ENCODE measurements at regions not wholly inside any gene's neighbourhood (a gene's known extent, or its start where the extent isn't known, plus 50 kb on each side); places are given as distances from the start of the nearest gene placed in this dataset.
"Not testable (repeated sequence)": the region's sequence is repeated elsewhere in the genome, so short reads cannot be mapped to it uniquely, and the experiment has no call there.

DNA sequence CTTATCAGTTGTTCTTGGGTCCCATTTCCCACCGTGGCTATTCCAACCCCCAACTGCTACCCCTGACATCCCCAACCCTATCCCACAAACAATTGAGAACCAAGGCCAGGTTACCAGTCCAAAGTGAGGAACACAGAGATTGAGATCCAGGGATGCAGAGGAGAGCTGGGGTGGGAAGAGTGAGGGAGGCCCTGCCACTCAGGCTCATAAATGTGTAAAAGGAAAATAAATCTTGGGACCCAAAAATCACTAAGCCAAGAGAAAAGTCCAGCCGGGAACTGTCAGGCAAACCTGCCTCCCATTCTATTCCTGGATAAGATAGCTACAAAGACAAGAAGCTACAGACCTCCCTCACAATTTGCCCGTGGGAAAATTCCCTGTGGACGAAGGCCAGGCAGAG, 101.1 kb upstream of the DLG1 start:
- Histone ChIP-seq H3K36me3 (ENCODE audit: control insufficient read depth, insufficient read depth, low read length) (no peaks in the 10 kb centered on the region), H3K4me3 (ENCODE audit: low read depth, low read length) (no peak overlapping the region), H3K27me3 (ENCODE audit: control insufficient read depth, insufficient read depth, low read length) (no peaks in the 10 kb centered on the region)
- TF ChIP-seq, protein P1, sequence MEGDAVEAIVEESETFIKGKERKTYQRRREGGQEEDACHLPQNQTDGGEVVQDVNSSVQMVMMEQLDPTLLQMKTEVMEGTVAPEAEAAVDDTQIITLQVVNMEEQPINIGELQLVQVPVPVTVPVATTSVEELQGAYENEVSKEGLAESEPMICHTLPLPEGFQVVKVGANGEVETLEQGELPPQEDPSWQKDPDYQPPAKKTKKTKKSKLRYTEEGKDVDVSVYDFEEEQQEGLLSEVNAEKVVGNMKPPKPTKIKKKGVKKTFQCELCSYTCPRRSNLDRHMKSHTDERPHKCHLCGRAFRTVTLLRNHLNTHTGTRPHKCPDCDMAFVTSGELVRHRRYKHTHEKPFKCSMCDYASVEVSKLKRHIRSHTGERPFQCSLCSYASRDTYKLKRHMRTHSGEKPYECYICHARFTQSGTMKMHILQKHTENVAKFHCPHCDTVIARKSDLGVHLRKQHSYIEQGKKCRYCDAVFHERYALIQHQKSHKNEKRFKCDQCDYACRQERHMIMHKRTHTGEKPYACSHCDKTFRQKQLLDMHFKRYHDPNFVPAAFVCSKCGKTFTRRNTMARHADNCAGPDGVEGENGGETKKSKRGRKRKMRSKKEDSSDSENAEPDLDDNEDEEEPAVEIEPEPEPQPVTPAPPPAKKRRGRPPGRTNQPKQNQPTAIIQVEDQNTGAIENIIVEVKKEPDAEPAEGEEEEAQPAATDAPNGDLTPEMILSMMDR (IDR thresholded peaks at IDR 0.05; ENCODE audit: insufficient read depth, low read length, severe bottlenecking), result no peak
- DNase-seq (ENCODE audit: low read depth) (no peak), FAIRE-seq (no peak)

DNA sequence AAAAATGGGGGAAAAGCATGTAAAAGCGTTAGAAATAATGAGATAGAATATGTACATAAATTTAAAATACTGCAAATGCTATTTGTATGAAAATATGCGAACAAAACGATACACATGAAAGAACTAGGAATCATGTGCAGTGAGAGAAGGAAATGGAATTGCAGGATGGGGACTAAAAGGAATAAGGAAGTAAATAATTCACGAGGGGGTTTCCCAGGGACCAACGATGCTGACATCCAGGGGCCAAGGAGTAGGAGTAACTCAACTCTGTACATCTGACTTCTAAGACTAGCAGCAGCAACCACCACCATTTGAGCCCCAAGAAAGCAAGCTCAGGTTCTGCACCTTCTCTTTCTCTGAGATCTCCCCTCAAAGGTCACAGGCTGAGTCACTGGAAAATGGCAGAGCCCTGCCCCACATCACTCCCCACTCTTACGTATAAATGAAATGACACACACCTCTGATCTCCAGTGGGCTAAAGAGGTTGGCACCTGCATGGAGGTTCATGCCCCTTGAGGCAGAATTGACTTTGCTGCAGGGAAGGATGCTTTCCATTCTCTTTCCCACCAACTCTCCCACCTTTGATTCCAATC, 100.0 kb upstream of the DLG1 start:
- TF ChIP-seq, protein P1 (IDR thresholded peaks at IDR 0.05; ENCODE audit: insufficient read depth, low read length, severe bottlenecking), result no peak
- Histone ChIP-seq H3K36me3 (ENCODE audit: control insufficient read depth, insufficient read depth, low read length) (no peaks in the 10 kb centered on the region), H3K27me3 (ENCODE audit: control insufficient read depth, insufficient read depth, low read length) (no peaks in the 10 kb centered on the region), H3K4me3 (ENCODE audit: low read depth, low read length) (no peak overlapping the region)
- DNase-seq (ENCODE audit: low read depth), result no peak
- FAIRE-seq, result no peak

- no peak for FAIRE-seq
These were observed 99.4 kb upstream of the DLG1 start for GRCh38 chr3:197397838-197398237.

GRCh38 chr3:197394464-197395321, 96.3 kb upstream of the DLG1 start:
- DNase-seq (ENCODE audit: low read depth) (peak; percentile 100), FAIRE-seq (no peak)
- TF ChIP-seq, protein P1 (IDR thresholded peaks at IDR 0.05; ENCODE audit: insufficient read depth, low read length, severe bottlenecking), result no peak
- Histone ChIP-seq H3K4me3 (ENCODE audit: low read depth, low read length) (no peak overlapping the region), H3K36me3 (ENCODE audit: control insufficient read depth, insufficient read depth, low read length) (no peaks in the 10 kb centered on the region), H3K27me3 (ENCODE audit: control insufficient read depth, insufficient read depth, low read length) (no peaks in the 10 kb centered on the region)

More at GRCh38 chr3:197397838-197398237, 99.4 kb upstream of the DLG1 start:
- TF ChIP-seq, protein P1 (IDR thresholded peaks at IDR 0.05; ENCODE audit: insufficient read depth, low read length, severe bottlenecking), result no peak
- no peak for DNase-seq (ENCODE audit: low read depth)
- Histone ChIP-seq H3K27me3 (ENCODE audit: control insufficient read depth, insufficient read depth, low read length) (no peaks in the 10 kb centered on the region), H3K36me3 (ENCODE audit: control insufficient read depth, insufficient read depth, low read length) (no peaks in the 10 kb centered on the region), H3K4me3 (ENCODE audit: low read depth, low read length) (no peak overlapping the region)

DNA sequence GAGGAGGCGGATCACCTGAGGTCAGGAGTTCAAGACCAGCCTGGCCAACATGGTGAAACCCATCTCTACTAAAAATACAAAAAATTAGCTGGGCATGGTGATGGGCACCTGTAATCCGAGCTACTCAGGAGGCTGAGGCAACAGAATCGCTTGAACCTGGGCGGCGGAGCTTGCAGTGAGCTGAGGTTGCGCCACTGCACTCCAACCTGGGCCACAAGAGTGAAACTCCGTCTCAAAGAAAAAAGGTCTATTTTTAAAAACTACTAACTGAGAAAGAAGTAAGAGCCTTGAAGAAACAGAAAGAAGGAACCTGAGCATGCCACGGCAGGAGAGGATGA, 95.7 kb upstream of the DLG1 start:
- not testable (repeated sequence) for DNase-seq (ENCODE audit: low read depth); H3K27me3 ChIP-seq (ENCODE audit: control insufficient read depth, insufficient read depth, low read length); FAIRE-seq; H3K36me3 ChIP-seq (ENCODE audit: control insufficient read depth, insufficient read depth, low read length); H3K4me3 ChIP-seq (ENCODE audit: low read depth, low read length)

DNA sequence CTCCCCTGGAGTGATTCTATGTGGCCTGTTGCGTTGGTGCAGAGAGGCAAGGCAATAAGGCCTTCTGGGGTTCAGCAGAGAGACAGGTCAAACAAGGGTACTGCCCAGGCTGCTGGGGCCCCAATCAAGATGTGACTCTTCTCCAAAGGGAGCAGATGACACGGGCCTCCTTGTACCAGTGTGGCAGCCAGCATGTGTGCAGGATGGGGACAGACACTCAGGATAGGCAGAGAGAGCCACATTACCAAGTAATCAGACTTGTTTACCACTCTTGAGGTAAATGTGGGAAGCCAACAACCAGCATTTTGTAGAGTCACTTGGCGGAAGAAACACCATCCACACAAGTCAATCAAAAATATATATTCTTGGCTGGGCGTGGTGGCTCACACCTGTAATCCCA, 95.3 kb upstream of the DLG1 start:
- no peak for DNase-seq (ENCODE audit: low read depth)
- TF ChIP-seq, protein P1 (IDR thresholded peaks at IDR 0.05; ENCODE audit: insufficient read depth, low read length, severe bottlenecking), result no peak
- no peak for FAIRE-seq
- H3K36me3 ChIP-seq (ENCODE audit: control insufficient read depth, insufficient read depth, low read length), result no peaks in the 10 kb centered on the region
- H3K27me3 ChIP-seq (ENCODE audit: control insufficient read depth, insufficient read depth, low read length), result no peaks in the 10 kb centered on the region
- no peak overlapping the region for H3K4me3 ChIP-seq (ENCODE audit: low read depth, low read length)

Data from bronchial epithelial cell (primary cell).